SK-N-SH treated with all-trans-retinoic acid at 6 μM for 48 hours (cell line): ENCODE measurements at regions not wholly inside any gene's neighbourhood (a gene's known extent, or its start where the extent isn't known, plus 50 kb on each side); places are given as distances from the start of the nearest gene placed in this dataset.

ENCODE experiments used
- ARNTL ChIP-seq: fragments of 450-650 bp; formaldehyde crosslinking; IDR thresholded peaks from 2 replicates; pipeline ENCODE4 v1.5.0; 2020; ENCODE audit warnings: low read depth, mild to moderate bottlenecking, moderate library complexity, borderline replicate concordance
- ESRRG ChIP-seq: fragments of 250-450 bp; sonication (Bioruptor Pico); IDR thresholded peaks from 2 replicates; pipeline ENCODE4 v1.6.1; 2021; ENCODE audit warnings: mild to moderate bottlenecking
- GLIS3 ChIP-seq: fragments of 250-450 bp; sonication (Bioruptor Pico); IDR thresholded peaks from 2 replicates; pipeline ENCODE4 v1.5.0; 2020; ENCODE audit warnings: mild to moderate bottlenecking, moderate library complexity
- ISL1 ChIP-seq: fragments of 250-450 bp; sonication (Bioruptor Pico); IDR thresholded peaks from 2 replicates; pipeline ENCODE4 v2.1.2; 2022; ENCODE audit warnings: mild to moderate bottlenecking, moderate library complexity
- PATZ1 ChIP-seq: fragments of 250-450 bp; sonication (Bioruptor Pico); IDR thresholded peaks from 2 replicates; pipeline ENCODE4 v1.8.0; 2020; ENCODE audit warnings: mild to moderate bottlenecking, moderate library complexity, borderline replicate concordance
- PPARA ChIP-seq: fragments of 250-450 bp; sonication (Bioruptor Pico); IDR thresholded peaks from 2 replicates; pipeline ENCODE4 v1.5.0; 2020; ENCODE audit warnings: mild to moderate bottlenecking, borderline replicate concordance
- RARB ChIP-seq: fragments of 250-450 bp; sonication (Bioruptor Pico); IDR thresholded peaks from 2 replicates; pipeline ENCODE4 v1.8.0; 2021; ENCODE audit warnings: mild to moderate bottlenecking, moderate library complexity
- SNAI2 ChIP-seq: fragments of 250-450 bp; sonication (Bioruptor Pico); IDR thresholded peaks from 2 replicates; pipeline ENCODE4 v1.5.0; 2020; ENCODE audit warnings: mild to moderate bottlenecking, moderate library complexity
- TCF4 ChIP-seq: fragments of 250-450 bp; sonication (Bioruptor Pico); IDR thresholded peaks from 2 replicates; pipeline ENCODE4 v1.8.0; 2021; ENCODE audit warnings: mild to moderate bottlenecking, moderate library complexity, borderline replicate concordance
- ZFP3 ChIP-seq: fragments of 250-450 bp; sonication (Bioruptor Pico); IDR thresholded peaks from 2 replicates; pipeline ENCODE4 v1.5.0; 2020; ENCODE audit warnings: mild to moderate bottlenecking, moderate library complexity
- ZNF565 ChIP-seq: fragments of 450-650 bp; formaldehyde crosslinking; conservative IDR thresholded peaks from 2 replicates; pipeline ENCODE4 v1.5.0; 2020; ENCODE audit warnings: low read depth, mild to moderate bottlenecking, moderate library complexity
- ZNF8 ChIP-seq: fragments of 450-650 bp; formaldehyde crosslinking; IDR thresholded peaks from 2 replicates; pipeline ENCODE4 v1.5.0; 2020; ENCODE audit warnings: mild to moderate bottlenecking, moderate library complexity

- TF ChIP-seq ZFP3: no peak
- no peak for TF ChIP-seq ZNF8 (CRISPR knock-in tag)
- TF ChIP-seq PPARA (CRISPR knock-in tag): no peak
- TF ChIP-seq GLIS3 (CRISPR knock-in tag): no peak
- no peak for TF ChIP-seq PATZ1
- TF ChIP-seq ESRRG (CRISPR knock-in tag): no peak
- TF ChIP-seq SNAI2 (CRISPR knock-in tag): no peak
- TF ChIP-seq ISL1 (CRISPR knock-in tag): no peak
- no peak for TF ChIP-seq RARB (CRISPR knock-in tag)
- TF ChIP-seq ZNF565 (CRISPR knock-in tag): no peak
- TF ChIP-seq ARNTL: no peak
- no peak for TF ChIP-seq TCF4 (CRISPR knock-in tag)
Observed at GRCh38 chr4:165754664-165755063, 118.4 kb upstream of the TLL1 start.
